ENCODE measurements at regions not wholly inside any gene's neighbourhood (a gene's known extent, or its start where the extent isn't known, plus 50 kb on each side); places are given as distances from the start of the nearest gene placed in this dataset.

- H3K4me3 ChIP-seq (ENCODE audit: low read length): no peak overlapping the region
- peaks cover 26% of the 10 kb centered on the region for H3K4me1 ChIP-seq (ENCODE audit: control insufficient read depth, insufficient read depth, low read length)
- H3K9ac ChIP-seq (ENCODE audit: low read depth, low read length): no peak overlapping the region
- H3K36me3 ChIP-seq (ENCODE audit: insufficient read depth, low read length): no peaks in the 10 kb centered on the region
- no peaks in the 10 kb centered on the region for H3K9me3 ChIP-seq (replicated peaks; ENCODE audit: low read length)
- no peaks in the 10 kb centered on the region for H3K27me3 ChIP-seq (ENCODE audit: control insufficient read depth, insufficient read depth, low read length)
- H3K4me2 ChIP-seq (ENCODE audit: low read length): no peak overlapping the region
These were observed 54.8 kb downstream of the CCDC71L start for GRCh38 chr7:106606120-106606519.

- Histone ChIP-seq H3K36me3 (ENCODE audit: insufficient read depth, low read length) (no peaks in the 10 kb centered on the region), H3K4me1 (ENCODE audit: control insufficient read depth, insufficient read depth, low read length) (peaks cover 18% of the 10 kb centered on the region), H3K9ac (ENCODE audit: low read depth, low read length) (no peak overlapping the region), H3K9me3 (replicated peaks; ENCODE audit: low read length) (no peaks in the 10 kb centered on the region), H3K4me2 (ENCODE audit: low read length) (no peak overlapping the region), H3K27me3 (ENCODE audit: control insufficient read depth, insufficient read depth, low read length) (no peaks in the 10 kb centered on the region), H3K4me3 (ENCODE audit: low read length) (no peak overlapping the region)
These were observed 56.0 kb downstream of the CCDC71L start for GRCh38 chr7:106604971-106605370.

GRCh38 chr7:106604303-106604924 lies 56.5 kb downstream of the CCDC71L start:
- Histone ChIP-seq H3K4me2 (ENCODE audit: low read length) (no peak overlapping the region), H3K9ac (ENCODE audit: low read depth, low read length) (no peak overlapping the region), H3K27me3 (ENCODE audit: control insufficient read depth, insufficient read depth, low read length) (no peaks in the 10 kb centered on the region), H3K4me1 (ENCODE audit: control insufficient read depth, insufficient read depth, low read length) (peaks cover 13% of the 10 kb centered on the region), H3K9me3 (replicated peaks; ENCODE audit: low read length) (no peaks in the 10 kb centered on the region), H3K4me3 (ENCODE audit: low read length) (no peak overlapping the region), H3K36me3 (ENCODE audit: insufficient read depth, low read length) (no peaks in the 10 kb centered on the region)

- Histone ChIP-seq H3K36me3 (ENCODE audit: insufficient read depth, low read length) (no peaks in the 10 kb centered on the region), H3K9ac (ENCODE audit: low read depth, low read length) (no peak overlapping the region), H3K4me2 (ENCODE audit: low read length) (no peak overlapping the region), H3K27me3 (ENCODE audit: control insufficient read depth, insufficient read depth, low read length) (no peaks in the 10 kb centered on the region), H3K4me1 (ENCODE audit: control insufficient read depth, insufficient read depth, low read length) (peaks cover 3% of the 10 kb centered on the region), H3K4me3 (ENCODE audit: low read length) (no peak overlapping the region), H3K9me3 (replicated peaks; ENCODE audit: low read length) (no peaks in the 10 kb centered on the region)
These were observed 57.6 kb downstream of the CCDC71L start for GRCh38 chr7:106603346-106603745.

GRCh38 chr7:106602062-106602461 lies 58.9 kb downstream of the CCDC71L start:
- Histone ChIP-seq H3K4me2 (ENCODE audit: low read length) (no peak overlapping the region), H3K27me3 (ENCODE audit: control insufficient read depth, insufficient read depth, low read length) (no peaks in the 10 kb centered on the region), H3K9me3 (replicated peaks; ENCODE audit: low read length) (no peaks in the 10 kb centered on the region), H3K36me3 (ENCODE audit: insufficient read depth, low read length) (no peaks in the 10 kb centered on the region), H3K9ac (ENCODE audit: low read depth, low read length) (no peak overlapping the region), H3K4me3 (ENCODE audit: low read length) (no peak overlapping the region), H3K4me1 (ENCODE audit: control insufficient read depth, insufficient read depth, low read length) (peaks cover 3% of the 10 kb centered on the region)

GRCh38 chr7:106600569-106601373 lies 60.2 kb downstream of the CCDC71L start:
- no peak overlapping the region for H3K4me2 ChIP-seq (ENCODE audit: low read length)
- no peaks in the 10 kb centered on the region for H3K9me3 ChIP-seq (replicated peaks; ENCODE audit: low read length)
- no peak overlapping the region for H3K9ac ChIP-seq (ENCODE audit: low read depth, low read length)
- H3K4me3 ChIP-seq (ENCODE audit: low read length): no peak overlapping the region
- H3K4me1 ChIP-seq (ENCODE audit: control insufficient read depth, insufficient read depth, low read length): peaks cover 3% of the 10 kb centered on the region
- H3K36me3 ChIP-seq (ENCODE audit: insufficient read depth, low read length): no peaks in the 10 kb centered on the region
- no peaks in the 10 kb centered on the region for H3K27me3 ChIP-seq (ENCODE audit: control insufficient read depth, insufficient read depth, low read length)

GRCh38 chr7:106599343-106599698 lies 61.6 kb downstream of the CCDC71L start:
- no peak overlapping the region for H3K9ac ChIP-seq (ENCODE audit: low read depth, low read length)
- H3K4me1 ChIP-seq (ENCODE audit: control insufficient read depth, insufficient read depth, low read length): peaks cover 3% of the 10 kb centered on the region
- H3K4me2 ChIP-seq (ENCODE audit: low read length): no peak overlapping the region
- H3K4me3 ChIP-seq (ENCODE audit: low read length): no peak overlapping the region
- H3K36me3 ChIP-seq (ENCODE audit: insufficient read depth, low read length): no peaks in the 10 kb centered on the region
- no peaks in the 10 kb centered on the region for H3K27me3 ChIP-seq (ENCODE audit: control insufficient read depth, insufficient read depth, low read length)
- H3K9me3 ChIP-seq (replicated peaks; ENCODE audit: low read length): no peaks in the 10 kb centered on the region

GRCh38 chr7:106598663-106599342 lies 62.2 kb downstream of the CCDC71L start:
- peak overlapping the region; percentile 50 for H3K9ac ChIP-seq (ENCODE audit: low read depth, low read length)
- peak overlapping the region; percentile 74 for H3K4me2 ChIP-seq (ENCODE audit: low read length)
- H3K4me3 ChIP-seq (ENCODE audit: low read length): peak overlapping the region; percentile 61
- no peaks in the 10 kb centered on the region for H3K36me3 ChIP-seq (ENCODE audit: insufficient read depth, low read length)
- peaks cover 3% of the 10 kb centered on the region for H3K4me1 ChIP-seq (ENCODE audit: control insufficient read depth, insufficient read depth, low read length)
- H3K9me3 ChIP-seq (replicated peaks; ENCODE audit: low read length): no peaks in the 10 kb centered on the region
- no peaks in the 10 kb centered on the region for H3K27me3 ChIP-seq (ENCODE audit: control insufficient read depth, insufficient read depth, low read length)

GRCh38 chr7:106597751-106598546 lies 63.0 kb downstream of the CCDC71L start:
- peaks cover 3% of the 10 kb centered on the region for H3K4me1 ChIP-seq (ENCODE audit: control insufficient read depth, insufficient read depth, low read length)
- peak overlapping the region; percentile 50 for H3K9ac ChIP-seq (ENCODE audit: low read depth, low read length)
- no peaks in the 10 kb centered on the region for H3K9me3 ChIP-seq (replicated peaks; ENCODE audit: low read length)
- H3K36me3 ChIP-seq (ENCODE audit: insufficient read depth, low read length): no peaks in the 10 kb centered on the region
- H3K4me2 ChIP-seq (ENCODE audit: low read length): peak overlapping the region; percentile 74
- H3K4me3 ChIP-seq (ENCODE audit: low read length): no peak overlapping the region
- no peaks in the 10 kb centered on the region for H3K27me3 ChIP-seq (ENCODE audit: control insufficient read depth, insufficient read depth, low read length)

- Histone ChIP-seq H3K4me2 (ENCODE audit: low read length) (no peak overlapping the region), H3K9me3 (replicated peaks; ENCODE audit: low read length) (no peaks in the 10 kb centered on the region), H3K27me3 (ENCODE audit: control insufficient read depth, insufficient read depth, low read length) (no peaks in the 10 kb centered on the region), H3K4me3 (ENCODE audit: low read length) (no peak overlapping the region), H3K9ac (ENCODE audit: low read depth, low read length) (no peak overlapping the region), H3K4me1 (ENCODE audit: control insufficient read depth, insufficient read depth, low read length) (peaks cover 3% of the 10 kb centered on the region), H3K36me3 (ENCODE audit: insufficient read depth, low read length) (no peaks in the 10 kb centered on the region)
These were observed 63.9 kb downstream of the CCDC71L start for GRCh38 chr7:106597014-106597413.

GRCh38 chr7:106595922-106596321 lies 65.0 kb downstream of the CCDC71L start:
- Histone ChIP-seq H3K36me3 (ENCODE audit: insufficient read depth, low read length) (no peaks in the 10 kb centered on the region), H3K27me3 (ENCODE audit: control insufficient read depth, insufficient read depth, low read length) (no peaks in the 10 kb centered on the region), H3K4me2 (ENCODE audit: low read length) (no peak overlapping the region), H3K9ac (ENCODE audit: low read depth, low read length) (no peak overlapping the region), H3K9me3 (replicated peaks; ENCODE audit: low read length) (no peaks in the 10 kb centered on the region), H3K4me3 (ENCODE audit: low read length) (no peak overlapping the region), H3K4me1 (ENCODE audit: control insufficient read depth, insufficient read depth, low read length) (peaks cover under 1% of the 10 kb centered on the region)
